Testis (tissue), 2 donors: ENCODE measurements at regions not wholly inside any gene's neighbourhood (a gene's known extent, or its start where the extent isn't known, plus 50 kb on each side); places are given as distances from the start of the nearest gene placed in this dataset.
A peak's percentile ranks its signal among the peaks of the same experiment; 100 is the strongest.

ENCODE experiments used
- DNase-seq: peaks from one replicate; pipeline ENCODE4 v3.0.0-alpha.2; 2019
- H3K27ac ChIP-seq, 2 donors: fragments of 200-600 bp; sonication (generic); one replicate each; pipeline ENCODE4 v1.5.1; 2019
- H3K27me3 ChIP-seq: fragments of 200-600 bp; sonication (generic); one replicate; pipeline ENCODE4 v1.5.1; 2019
- H3K36me3 ChIP-seq: fragments of 200-600 bp; sonication (generic); one replicate; pipeline ENCODE4 v1.5.1; 2017; ENCODE audit warnings: low read depth; ENCODE audit errors: missing control alignments
- H3K4me1 ChIP-seq: fragments of 200-600 bp; sonication (generic); one replicate; pipeline ENCODE4 v1.5.1; 2019
- H3K4me3 ChIP-seq, 2 donors: fragments of 200-600 bp; sonication (generic); one replicate each; pipeline ENCODE4 v1.5.1; 2017 to 2019
- H3K9me3 ChIP-seq: fragments of 200-600 bp; sonication (generic); one replicate; pipeline ENCODE4 v1.5.1; 2017
- CTCF ChIP-seq, 3 experiments: fragments of 450-650 bp in 2 of 3; fragments of 200-600 bp in 1 of 3; sonication (generic) in 1 of 3; IDR thresholded peaks; one replicate each; pipeline ENCODE4 v1.5.1; 2016 to 2019; ENCODE audit warnings: antibody characterized with exemption in 3 of 3, mild to moderate bottlenecking in 2 of 3, moderate library complexity in 1 of 3
- POLR2A ChIP-seq: fragments of 450-650 bp; IDR thresholded peaks from one replicate; pipeline ENCODE4 v1.6.1; 2017; ENCODE audit warnings: antibody characterized with exemption, mild to moderate bottlenecking, moderate library complexity
- WGBS, 2 donors: methylation state at CpG; one replicate each; pipeline ENCODE4 v1.1.5; 2018; 5-methylcytosine and 5-hydroxymethylcytosine counted together
- intact Hi-C: fragments of 100-400 bp; cut with DNase I; formaldehyde crosslinking; loops from one replicate; pipeline ENCODE4 v1.15.1; 2023; ENCODE audit warnings: low total_unique reads

GRCh38 chr4:57200799-57201327 lies 90.7 kb upstream of the IGFBP7 start:
- intact Hi-C loops = no loop called here

GRCh38 chr4:57199267-57199666 lies 89.1 kb upstream of the IGFBP7 start:
- Histone ChIP-seq H3K36me3 (no peaks in the 10 kb centered on the region), H3K4me1 (no peaks in the 10 kb centered on the region), H3K27me3 (no peaks in the 10 kb centered on the region), H3K9me3 (no peaks in the 10 kb centered on the region), H3K4me3 (no peak overlapping the region), H3K27ac (no peak overlapping the region)
- intact Hi-C loops = no loop called here
- no peak for TF ChIP-seq POLR2A
- TF ChIP-seq CTCF (IDR thresholded peaks at IDR 0.05) = no peak
- no peak for DNase-seq
- 84 to 97% methylated on average over 5 of the region's 5 CpGs for WGBS, 2 donors

More at GRCh38 chr4:57200799-57201327, 90.7 kb upstream of the IGFBP7 start:
- Histone ChIP-seq H3K36me3 (no peaks in the 10 kb centered on the region), H3K27me3 (no peaks in the 10 kb centered on the region), H3K4me1 (no peaks in the 10 kb centered on the region), H3K9me3 (no peaks in the 10 kb centered on the region), H3K27ac (no peak overlapping the region), H3K4me3 (no peak overlapping the region)
- no peak for DNase-seq
- TF ChIP-seq CTCF (IDR thresholded peaks at IDR 0.05) (no peak), POLR2A (no peak)
- WGBS, 2 donors = 58 to 66% methylated on average over 7 of the region's 7 CpGs

- no peak overlapping the region for H3K27ac ChIP-seq
- DNase-seq = peak; percentile 25
- H3K27me3 ChIP-seq = no peaks in the 10 kb centered on the region
- no peaks in the 10 kb centered on the region for H3K4me1 ChIP-seq
- peak overlapping the region in 1 of 2 donors; percentile 47 for H3K4me3 ChIP-seq
- 50 to 70% methylated on average over 30 of the region's 30 CpGs for WGBS, 2 donors
- no peaks in the 10 kb centered on the region for H3K36me3 ChIP-seq
- no peak for TF ChIP-seq CTCF (IDR thresholded peaks at IDR 0.05)
- no peak for TF ChIP-seq POLR2A
- intact Hi-C loops = no loop called here
- H3K9me3 ChIP-seq = no peaks in the 10 kb centered on the region
Observed at GRCh38 chr4:57195622-57196021, 85.4 kb upstream of the IGFBP7 start.

- Histone ChIP-seq H3K27ac (no peak overlapping the region), H3K27me3 (no peaks in the 10 kb centered on the region), H3K36me3 (no peaks in the 10 kb centered on the region), H3K4me3 (no peak overlapping the region), H3K9me3 (no peaks in the 10 kb centered on the region), H3K4me1 (no peaks in the 10 kb centered on the region)
- intact Hi-C loops = no loop called here
- no peak for DNase-seq
- 40 to 42% methylated on average over 5 to 20 of the region's 20 CpGs for WGBS, 2 donors
- TF ChIP-seq POLR2A (no peak), CTCF (IDR thresholded peaks at IDR 0.05) (no peak)
Observed at GRCh38 chr4:57194068-57194611, 84.0 kb upstream of the IGFBP7 start.

GRCh38 chr4:57193209-57193810 lies 83.1 kb upstream of the IGFBP7 start:
- H3K27me3 ChIP-seq = no peaks in the 10 kb centered on the region
- no peak overlapping the region for H3K4me3 ChIP-seq
- no peak for DNase-seq
- 70 to 91% methylated on average over 3 of the region's 3 CpGs for WGBS, 2 donors
- H3K36me3 ChIP-seq = no peaks in the 10 kb centered on the region
- no peaks in the 10 kb centered on the region for H3K9me3 ChIP-seq
- intact Hi-C loops = no loop called here
- no peak overlapping the region for H3K27ac ChIP-seq
- TF ChIP-seq POLR2A = no peak
- TF ChIP-seq CTCF (IDR thresholded peaks at IDR 0.05) = no peak
- H3K4me1 ChIP-seq = no peaks in the 10 kb centered on the region
